HG03103 (cell line): ENCODE measurements at regions not wholly inside any gene's neighbourhood (a gene's known extent, or its start where the extent isn't known, plus 50 kb on each side); places are given as distances from the start of the nearest gene placed in this dataset.
"Not testable (repeated sequence)": the region's sequence is repeated elsewhere in the genome, so short reads cannot be mapped to it uniquely, and the experiment has no call there.

Experiments used
- ATAC-seq: cut with Tn5 transposase; IDR thresholded peaks from one replicate; pipeline ENCODE4 v1.9.1; 2021; ENCODE audit warnings: low read depth; ENCODE audit not compliant: unreplicated experiment

DNA sequence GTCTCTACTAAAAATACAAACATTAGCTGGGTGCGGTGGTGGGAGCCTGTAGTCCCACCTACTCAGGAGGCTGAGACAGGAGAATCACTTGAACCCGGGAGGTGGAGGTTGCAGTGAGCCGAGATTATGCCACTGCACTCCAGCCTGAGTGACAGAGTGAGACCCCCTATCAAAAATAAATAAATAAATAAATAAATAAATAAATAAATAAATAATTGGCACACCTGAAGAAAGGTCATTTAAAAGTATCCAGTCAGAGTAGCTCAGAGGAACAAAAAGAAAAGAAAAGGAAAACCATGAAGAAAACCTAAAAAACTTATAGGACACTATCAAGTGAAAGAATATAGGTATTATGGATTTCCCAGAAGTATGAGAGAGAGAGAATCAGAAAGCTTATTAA, 330.1 kb upstream of the AR start:
- not testable (repeated sequence) for ATAC-seq

DNA sequence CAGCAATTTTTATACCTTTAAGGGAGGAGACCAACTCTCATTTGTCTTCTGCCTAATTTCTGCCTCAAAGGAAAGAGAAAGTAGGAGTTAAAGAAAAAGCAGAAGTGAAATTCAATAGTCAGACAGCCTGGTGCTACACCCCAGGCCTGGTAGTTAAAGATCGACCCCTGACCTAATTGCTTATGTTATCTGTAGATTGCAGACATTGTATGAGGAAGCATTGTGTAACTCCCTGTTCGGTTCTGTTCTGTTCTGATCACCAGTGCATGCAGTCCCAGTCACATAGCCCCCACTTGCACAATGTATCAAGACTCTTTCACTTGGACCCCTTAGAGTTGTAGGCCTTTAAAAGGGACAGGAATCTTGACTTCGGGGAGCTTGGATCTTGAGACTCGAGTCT, 335.9 kb upstream of the AR start:
- ATAC-seq: no peak

DNA sequence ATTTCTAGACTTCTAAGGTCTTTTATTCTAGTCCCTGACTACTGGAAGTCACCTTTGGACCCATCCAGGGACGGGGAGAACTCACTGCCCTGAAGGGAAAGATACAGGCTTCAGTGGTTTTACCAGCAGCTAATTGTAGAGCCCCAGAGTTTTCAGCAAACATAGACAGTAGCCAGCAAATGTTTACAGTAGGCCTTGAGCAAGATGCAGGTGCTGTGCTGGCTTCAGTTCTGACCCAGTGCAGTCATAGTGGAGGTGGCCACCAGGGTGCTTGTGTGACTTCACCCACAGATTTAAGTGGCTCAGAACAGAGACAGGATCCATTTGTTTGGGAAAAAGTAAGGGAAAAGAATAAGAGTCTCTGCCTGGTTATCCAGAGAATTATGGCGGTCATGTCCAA, 384.4 kb upstream of the AR start:
- ATAC-seq: no peak

DNA sequence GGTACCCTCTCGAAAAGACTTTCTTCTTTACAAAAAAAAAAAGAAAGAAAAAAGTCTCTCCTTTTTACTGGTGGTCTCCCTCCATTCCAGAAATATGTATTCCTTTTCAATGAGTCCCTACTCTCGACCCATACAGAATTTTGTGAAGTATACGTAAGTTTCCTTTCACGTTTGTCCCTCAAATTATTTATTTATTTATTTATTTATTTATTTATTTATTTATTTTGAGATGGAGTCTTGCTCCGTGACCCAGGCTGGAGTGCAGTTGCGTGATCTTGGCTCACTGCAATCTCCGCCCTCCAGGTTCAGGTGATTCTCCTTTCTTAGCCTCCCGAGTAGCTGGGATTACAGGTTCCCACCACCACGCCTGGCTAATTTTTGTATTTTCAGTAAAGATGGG, 429.2 kb upstream of the AR start:
- ATAC-seq: no peak

DNA sequence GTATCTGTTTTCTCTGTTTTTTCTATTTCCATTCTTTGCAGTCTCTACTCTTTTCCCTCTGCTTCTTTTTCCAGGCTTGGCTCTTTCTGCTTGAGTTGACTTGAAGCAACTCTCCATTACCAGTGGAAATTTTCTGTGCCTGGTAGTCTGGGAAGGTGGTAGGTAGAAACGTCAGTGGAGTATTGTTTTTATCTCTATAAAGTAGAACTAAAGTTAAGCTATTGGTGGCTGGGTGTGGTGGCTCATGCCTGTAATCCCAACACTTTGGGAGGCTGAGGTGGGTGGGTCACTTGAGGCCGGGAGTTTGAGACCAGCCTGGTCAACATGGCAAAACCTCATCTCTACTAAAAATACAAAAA, 438.1 kb upstream of the AR start:
- ATAC-seq: no peak

DNA sequence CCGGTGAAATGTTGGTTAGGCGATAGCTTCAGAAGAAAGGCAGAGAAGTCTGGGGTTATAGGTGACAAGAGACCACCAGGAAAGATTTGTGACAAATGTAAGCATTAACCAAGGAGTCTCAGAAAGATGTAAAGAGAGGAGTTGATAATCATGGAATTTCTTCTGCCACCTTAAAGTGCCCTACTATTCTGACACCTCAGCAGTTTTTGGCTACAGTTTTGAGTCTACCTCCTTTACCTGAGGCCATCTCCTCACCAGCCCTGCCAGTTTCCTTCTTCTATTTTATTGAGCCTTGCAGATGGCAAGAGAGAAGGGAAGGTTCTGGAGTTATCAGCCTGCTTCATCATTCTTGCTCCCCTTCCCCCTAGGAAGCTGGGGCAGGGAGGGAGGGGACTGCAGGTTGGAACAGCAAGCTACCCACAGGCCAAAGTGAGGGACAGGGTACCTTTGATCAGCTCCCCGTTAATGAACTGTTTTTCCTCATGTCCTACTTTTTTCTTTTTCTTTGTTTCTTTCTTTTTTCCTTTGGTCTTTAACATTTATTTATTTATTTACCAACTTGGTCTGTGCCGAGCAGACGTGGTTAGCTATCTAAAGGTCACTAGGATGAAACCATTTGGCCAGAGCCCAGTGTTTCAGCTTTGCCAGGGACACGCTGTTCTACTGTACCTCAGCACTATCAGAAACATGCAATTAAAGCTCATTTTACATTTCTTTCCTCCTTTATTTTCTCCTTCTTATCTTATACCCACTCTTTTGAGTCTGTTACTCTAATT, 438.7 kb upstream of the AR start:
- ATAC-seq: no peak

DNA sequence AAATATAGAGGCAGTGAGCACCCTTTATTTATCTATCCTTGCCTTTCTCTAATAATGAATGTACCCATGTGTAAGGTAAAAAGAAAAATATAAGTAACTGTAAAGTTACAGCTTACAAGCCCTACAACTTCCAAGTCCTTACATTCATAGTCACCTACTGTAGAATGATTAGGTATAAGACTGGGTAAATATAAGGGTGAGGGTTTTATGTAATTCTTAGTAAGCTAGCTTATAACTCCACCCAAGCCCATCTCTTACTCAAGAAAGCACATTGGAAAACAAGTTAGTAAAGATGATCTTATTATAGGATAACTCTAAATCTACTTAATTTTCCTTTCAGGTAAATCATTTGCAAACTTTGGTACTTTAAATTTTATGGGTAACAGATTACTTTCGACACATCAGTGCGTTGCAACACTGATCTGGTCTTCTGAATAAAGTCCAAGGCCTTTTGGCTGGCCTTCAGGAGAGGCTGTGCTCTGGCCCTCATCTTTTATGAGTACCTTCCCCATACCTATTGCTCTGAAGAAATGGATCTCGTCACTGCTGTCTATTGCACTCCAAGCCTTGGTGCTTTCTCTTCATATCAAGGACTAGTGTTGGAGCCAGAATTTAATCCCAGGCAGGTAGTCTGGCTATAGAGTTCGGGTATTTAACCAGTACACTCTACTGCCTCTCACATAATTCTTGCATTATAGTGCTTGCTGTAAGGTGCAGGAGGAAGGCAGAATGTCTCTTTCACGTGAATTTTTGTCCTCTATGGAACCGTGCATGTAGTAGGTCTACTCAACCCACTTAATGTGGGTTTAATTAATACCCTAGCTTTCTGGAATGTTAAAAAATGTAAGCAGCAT, 443.6 kb upstream of the AR start:
- ATAC-seq: no peak

DNA sequence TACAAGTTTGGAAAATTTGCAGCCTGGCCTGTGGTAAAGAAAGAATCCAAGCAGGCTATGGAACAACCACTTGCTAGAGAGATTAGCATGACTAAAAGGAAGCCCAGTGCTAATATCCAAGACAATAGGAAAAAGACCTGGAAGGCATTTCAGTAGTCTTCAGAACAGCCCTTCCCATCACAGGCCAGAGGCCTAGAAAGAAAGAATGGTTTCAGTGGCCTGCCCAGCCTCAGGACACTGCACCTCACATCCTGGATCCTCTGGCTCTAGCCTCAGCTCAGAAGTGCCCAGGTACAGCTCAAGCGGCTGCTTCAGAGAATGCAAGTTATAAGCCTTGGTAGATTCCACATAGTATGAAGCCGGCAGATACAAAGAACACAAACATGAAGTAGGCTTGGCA, 449.8 kb upstream of the AR start:
- no peak for ATAC-seq

DNA sequence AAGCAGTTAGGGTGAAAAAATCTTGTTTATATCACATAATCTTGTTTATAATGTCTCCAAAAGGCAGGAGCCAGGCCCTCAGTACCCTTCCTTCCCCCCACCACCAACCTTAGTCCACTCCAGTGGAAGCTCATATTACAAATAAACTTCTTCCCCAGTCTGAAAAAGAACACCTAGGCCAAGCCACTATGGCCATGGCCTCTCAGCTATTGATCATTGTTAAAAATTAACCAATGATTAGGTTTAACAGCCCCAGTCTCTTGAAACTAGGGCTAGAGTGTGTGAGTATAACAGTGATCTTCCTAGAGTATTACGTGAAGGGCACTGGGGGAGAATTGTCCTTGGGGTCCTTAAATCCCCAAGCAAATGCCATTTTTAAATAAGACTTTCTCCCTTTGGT, 411.9 kb upstream of the EDA2R start:
- ATAC-seq: no peak

DNA sequence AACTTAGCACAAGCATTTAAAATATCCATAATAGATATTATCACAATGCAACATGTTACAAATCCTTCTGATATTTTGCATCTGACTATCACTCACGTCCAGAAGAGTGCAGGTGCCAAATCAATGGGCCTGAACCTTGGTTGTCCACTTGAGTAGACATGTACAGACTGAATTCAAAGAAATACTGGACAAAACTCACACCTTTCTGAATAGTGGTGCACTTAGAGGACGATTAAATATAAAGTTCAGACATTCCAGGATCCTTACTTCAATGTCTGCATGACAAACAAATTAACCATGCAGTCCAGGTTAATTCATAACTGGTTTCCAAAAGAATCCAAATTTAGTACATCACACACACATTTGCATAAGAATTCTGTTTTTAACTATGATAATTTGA, 406.0 kb upstream of the EDA2R start:
- ATAC-seq: no peak

DNA sequence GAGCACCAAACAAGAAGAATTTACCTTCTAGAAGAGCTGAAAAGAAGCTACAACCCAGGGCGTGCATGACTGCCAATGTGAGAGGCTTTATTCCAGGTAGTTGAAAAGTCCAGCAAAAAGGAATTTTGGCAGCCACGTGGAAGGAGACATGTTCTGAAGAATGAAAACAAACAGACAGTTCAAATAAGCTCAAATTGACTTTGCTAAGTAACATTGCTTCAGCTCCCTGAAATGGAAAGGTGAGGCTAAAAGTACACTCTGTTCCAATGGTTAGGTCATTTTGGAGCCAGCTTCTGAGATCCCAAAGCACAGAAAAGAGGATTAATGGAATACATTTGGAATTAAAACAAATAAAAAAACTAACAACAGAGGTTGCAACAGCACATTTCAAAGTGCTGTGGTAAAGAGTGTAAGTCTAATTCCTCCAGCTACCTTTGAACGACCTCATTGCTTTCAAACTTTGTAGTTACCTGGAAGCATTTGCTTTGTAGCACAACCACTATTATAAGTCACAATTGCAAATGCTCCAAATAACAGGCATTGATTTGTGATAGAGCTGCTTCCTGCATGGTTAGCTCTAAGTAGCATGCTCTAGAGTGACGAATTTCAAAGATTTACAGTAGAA, 405.3 kb upstream of the EDA2R start:
- no peak for ATAC-seq

DNA sequence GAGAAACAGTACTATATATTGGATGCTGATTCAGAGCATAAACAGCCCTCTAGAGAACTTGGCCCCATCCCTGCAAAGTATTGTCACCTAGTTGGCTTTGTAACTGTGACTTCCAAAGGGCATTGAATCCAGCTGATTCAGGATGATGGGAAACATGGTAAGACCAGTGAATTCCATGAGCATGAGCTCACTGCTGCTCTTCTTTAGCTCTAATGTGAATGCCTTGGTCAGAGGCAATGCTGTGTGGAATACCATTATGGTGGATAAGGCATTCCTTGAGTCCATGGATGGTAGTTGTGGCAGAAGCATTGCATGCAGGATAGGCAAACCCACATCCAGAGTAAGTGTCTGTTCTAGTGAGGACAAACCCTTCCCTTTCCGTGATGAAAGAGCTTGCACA, 365.6 kb upstream of the EDA2R start:
- no peak for ATAC-seq

DNA sequence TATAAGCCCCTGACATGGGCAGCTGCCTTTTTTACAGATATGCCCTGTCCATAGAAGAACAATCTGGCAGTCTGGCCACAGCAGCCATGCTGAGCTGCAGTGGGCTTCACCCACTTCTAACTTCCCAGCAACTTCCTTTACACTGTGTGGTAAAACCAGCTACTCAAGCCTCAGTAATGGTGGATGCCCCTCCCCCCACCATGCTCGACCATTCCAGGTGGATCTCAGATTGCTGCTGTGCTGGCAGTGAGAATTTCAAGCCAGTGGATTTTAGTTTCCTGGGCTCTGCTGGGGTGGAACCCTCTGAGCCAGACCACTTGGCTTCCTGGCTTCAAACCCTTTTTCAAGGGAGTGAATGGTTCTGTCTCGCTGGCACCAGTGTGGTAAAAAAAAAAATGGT, 355.9 kb upstream of the EDA2R start:
- ATAC-seq: no peak

DNA sequence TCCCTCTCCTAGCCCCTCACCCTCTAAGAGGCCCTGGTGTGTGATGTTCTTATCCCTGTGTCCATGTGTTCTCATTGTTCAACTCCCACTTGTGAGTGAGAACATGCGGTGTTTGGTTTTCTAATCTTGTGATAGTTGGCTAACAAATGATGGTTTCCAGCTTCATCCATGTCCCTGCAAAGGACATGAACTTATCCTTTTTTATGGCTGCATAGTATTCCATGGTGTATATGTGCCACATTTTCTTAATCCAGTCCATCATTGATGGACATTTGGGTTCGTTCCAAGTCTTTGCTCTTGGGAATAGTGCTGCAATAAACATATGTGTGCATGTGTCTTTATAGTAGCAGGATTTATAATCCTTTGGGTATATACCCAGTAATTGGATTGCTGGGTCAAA, 353.2 kb upstream of the EDA2R start:
- ATAC-seq: not testable (repeated sequence)

DNA sequence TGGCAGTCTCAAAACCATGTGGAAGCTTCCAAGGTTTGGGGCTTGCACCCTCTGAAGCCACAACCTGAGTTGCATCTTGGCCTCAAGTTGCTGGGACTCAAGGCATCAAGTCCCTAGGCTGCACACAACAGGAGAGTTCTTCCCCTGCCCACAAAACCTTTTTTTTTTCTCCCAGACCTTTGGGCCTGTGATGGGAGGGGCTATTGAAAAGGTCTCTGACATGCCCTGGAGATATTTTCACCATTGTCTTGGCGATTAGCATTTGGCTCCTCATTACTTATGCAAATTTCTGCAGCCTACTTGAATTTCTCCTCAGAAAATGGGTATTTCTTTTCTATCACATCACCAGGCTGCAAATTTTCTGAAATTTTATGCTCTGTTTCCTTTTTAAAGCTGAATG, 349.5 kb upstream of the EDA2R start:
- no peak for ATAC-seq

DNA sequence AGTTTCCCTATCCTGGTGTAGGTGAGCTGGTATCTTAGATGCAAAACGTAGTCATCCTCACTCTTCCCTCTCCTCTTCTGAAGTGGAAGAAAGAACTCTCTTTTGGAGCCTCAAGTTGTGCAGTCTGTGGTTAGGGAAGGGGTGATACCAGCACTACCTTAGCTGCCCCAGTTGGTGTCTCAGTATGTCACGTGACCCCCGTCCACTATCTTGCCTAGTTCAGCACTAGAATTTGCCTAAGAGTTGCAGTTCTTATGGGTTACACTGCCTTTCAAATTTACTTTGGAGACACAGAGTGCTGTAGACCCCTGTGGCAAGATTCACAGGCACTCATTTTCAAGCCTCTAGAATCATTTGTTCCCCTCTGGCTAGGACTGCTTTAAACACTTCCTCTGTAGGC, 322.8 kb upstream of the EDA2R start:
- no peak for ATAC-seq

DNA sequence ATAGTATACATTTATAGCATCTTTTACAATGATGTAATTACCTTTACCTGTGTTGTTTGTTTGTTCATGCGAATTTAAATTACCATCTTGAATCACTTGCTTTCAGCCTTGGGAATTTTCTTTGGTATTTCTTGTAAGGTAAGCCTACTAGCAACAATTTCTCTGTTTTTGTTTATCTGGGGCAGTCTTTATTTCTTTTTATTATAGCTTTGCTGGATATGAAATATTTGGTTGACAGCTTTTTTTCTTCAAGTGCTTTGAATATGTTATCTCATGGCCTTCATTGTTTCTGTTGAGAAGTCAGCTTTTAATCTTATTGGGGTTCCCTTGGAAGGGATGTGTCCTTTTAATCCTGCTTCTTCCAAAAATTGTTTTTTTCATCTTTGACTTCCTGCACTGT, 292.8 kb upstream of the EDA2R start:
- ATAC-seq: no peak

DNA sequence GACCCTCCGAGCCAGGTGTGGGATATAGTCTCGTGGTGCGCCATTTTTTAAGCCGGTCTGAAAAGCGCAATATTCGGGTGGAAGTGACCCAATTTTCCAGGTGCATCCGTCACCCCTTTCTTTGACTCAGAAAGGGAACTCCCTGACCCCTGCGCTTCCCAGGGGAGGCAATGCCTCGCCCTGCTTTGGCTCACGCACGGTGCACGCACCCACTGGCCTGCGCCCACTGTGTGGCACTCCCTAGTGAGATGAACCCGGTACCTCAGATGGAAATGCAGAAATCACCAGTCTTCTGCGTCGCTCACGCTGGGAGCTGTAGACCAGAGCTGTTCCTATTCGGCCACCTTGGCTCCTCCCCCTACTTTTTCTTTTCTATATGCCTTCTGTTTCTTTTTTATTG, 291.6 kb upstream of the EDA2R start:
- not testable (repeated sequence) for ATAC-seq

DNA sequence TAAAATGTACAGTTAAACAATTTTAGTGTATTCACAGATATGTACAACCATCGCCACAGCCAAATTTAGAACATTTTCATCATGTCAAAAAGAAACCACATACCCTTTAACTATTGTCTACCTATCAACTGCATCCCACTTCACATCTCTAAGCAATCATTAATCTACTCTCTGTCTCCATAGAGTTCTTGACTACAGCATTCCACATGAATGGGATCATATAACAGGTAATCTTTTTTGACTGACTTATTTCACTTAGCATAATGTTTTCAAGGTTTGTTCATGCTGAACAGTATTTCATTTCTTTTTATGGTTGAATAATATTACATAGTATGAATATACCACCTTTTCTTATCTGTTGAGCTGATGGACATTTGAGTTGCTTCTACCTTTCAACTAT, 281.4 kb upstream of the EDA2R start:
- ATAC-seq: no peak

DNA sequence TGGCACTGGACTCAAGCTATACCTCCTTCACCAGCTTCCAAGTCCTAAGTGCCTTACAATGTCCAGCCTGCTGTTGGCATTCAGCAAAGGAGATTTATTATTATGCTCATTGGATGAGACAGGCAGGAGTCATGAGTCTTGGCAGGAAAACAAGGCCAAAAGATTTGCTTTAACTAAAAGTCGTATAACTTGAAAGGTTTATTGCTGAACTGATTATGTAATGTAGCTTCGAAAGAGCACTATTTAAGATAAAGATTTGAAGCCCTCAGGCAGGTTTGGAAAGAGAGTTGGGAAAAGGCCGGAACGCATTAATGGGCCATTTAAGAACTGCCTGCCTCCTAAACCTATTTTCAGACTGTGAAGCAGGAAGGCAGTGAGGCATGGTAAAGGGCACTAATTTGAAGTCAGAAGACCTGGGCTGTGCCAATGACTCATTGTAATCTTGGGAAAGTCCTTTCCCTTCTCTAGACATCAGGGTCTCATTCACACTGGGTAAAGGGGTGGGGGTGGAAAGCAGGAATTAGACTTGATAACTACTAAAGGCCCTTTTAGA, 280.5 kb upstream of the EDA2R start:
- ATAC-seq: no peak

DNA sequence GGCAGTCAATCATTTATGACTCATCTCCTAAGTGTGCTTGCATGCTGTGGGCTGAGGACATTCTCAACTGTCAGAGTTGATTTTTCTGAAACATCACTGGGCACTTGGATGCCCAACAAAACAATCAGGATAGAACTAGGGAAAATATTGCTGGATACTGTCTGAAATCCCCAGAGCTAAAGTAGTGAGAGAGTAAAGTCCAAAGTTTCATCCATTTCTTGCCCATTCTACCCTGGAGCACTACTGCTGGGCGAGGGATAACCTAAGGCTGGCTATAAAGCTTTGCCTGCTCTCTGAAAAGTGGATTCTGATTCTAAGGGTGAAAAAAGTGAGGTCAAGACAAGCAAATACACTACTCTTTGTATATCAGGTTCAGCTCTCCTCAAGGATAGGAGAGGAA, 279.6 kb upstream of the EDA2R start:
- ATAC-seq: no peak
